GM06990 (cell line): ENCODE measurements at regions not wholly inside any gene's neighbourhood (a gene's known extent, or its start where the extent isn't known, plus 50 kb on each side); places are given as distances from the start of the nearest gene placed in this dataset.
"Not testable (repeated sequence)": the region's sequence is repeated elsewhere in the genome, so short reads cannot be mapped to it uniquely, and the experiment has no call there.

Source experiments
- DNase-seq: peaks from one replicate; pipeline ENCODE4 v3.0.0-alpha.2; 2011; ENCODE audit not compliant: insufficient read length; ENCODE audit errors: extremely low read depth
- H3K27me3 ChIP-seq: replicated peaks from 2 replicates; pipeline ENCODE4 v1.6.0; 2011; ENCODE audit warnings: low read length; ENCODE audit not compliant: control insufficient read depth, insufficient read depth
- H3K36me3 ChIP-seq: 2 replicates; pipeline ENCODE4 v1.5.1; 2011; ENCODE audit warnings: low read length; ENCODE audit not compliant: control insufficient read depth, insufficient read depth
- H3K4me3 ChIP-seq: replicated peaks from 2 replicates; pipeline ENCODE4 v1.5.1; 2011; ENCODE audit warnings: low read depth, mild to moderate bottlenecking, control low read depth, low read length
- TF ChIP-seq, protein P1 (sequence below): IDR thresholded peaks from 2 replicates; pipeline ENCODE4 v1.5.1; 2011; ENCODE audit warnings: low read length, control low read depth, mild to moderate bottlenecking, inconsistent platforms; ENCODE audit not compliant: insufficient read depth, poor library complexity, severe bottlenecking

DNA sequence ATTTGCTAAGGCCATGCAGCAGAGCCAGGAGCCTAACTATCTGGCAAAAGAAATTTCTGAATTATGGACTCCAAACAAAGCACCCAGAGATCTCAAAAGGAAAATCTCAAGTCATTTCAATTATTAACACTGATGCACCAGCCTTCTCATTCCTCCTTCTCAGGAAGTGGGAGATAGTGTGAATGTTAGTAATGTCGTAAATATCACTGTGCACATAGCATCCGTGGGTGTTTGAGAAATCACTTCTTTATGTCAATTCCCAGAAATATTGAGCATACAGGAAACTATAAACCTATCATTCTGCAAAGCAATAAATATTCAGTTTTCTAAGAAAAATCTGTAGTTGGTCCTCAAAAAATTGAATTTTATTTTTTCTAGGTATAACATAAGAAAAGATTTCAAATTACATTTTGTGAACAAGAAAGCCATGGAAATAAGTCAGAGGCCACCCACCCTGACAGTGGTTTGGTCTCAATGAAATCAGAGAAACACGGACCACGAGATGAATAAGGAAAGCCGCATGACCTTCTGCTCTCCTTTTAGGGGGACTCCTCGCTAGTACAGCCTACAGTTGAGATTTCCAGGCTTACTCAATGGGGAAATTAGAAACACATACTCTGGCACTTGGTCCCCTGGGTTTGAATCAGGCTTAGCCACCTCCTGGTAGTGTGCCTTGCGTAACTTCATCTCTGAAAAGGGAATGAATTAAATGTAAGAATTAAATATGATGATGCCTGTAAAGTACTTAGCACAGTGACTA lies 120.6 kb downstream of the DIRAS2 start:
- Histone ChIP-seq H3K27me3 (no peaks in the 10 kb centered on the region; the same call in none of the 2 replicates), H3K36me3 (no peaks in the 10 kb centered on the region), H3K4me3 (no peak overlapping the region)
- DNase-seq = no peak
- TF ChIP-seq, protein P1, sequence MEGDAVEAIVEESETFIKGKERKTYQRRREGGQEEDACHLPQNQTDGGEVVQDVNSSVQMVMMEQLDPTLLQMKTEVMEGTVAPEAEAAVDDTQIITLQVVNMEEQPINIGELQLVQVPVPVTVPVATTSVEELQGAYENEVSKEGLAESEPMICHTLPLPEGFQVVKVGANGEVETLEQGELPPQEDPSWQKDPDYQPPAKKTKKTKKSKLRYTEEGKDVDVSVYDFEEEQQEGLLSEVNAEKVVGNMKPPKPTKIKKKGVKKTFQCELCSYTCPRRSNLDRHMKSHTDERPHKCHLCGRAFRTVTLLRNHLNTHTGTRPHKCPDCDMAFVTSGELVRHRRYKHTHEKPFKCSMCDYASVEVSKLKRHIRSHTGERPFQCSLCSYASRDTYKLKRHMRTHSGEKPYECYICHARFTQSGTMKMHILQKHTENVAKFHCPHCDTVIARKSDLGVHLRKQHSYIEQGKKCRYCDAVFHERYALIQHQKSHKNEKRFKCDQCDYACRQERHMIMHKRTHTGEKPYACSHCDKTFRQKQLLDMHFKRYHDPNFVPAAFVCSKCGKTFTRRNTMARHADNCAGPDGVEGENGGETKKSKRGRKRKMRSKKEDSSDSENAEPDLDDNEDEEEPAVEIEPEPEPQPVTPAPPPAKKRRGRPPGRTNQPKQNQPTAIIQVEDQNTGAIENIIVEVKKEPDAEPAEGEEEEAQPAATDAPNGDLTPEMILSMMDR = no peak

DNA sequence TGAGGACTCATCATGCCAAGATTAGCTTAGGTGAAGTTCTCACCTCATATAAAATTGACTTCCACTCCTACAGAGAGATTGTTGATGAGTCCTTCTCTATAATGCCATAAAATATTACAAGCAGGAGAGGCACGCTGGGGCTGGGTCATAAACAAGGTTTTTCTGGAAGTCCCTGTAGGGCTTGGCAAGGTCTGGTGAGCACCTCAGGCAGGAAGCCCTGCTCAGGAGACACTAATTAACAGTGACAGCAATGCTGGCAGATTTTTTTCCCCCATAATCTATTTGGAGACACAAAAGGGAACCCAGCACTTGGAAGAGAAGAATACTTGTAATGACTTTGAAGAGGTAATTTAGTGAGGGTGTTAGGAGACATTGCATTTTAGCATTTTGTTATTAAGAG lies 118.7 kb downstream of the DIRAS2 start:
- Histone ChIP-seq H3K4me3 (no peak overlapping the region), H3K27me3 (no peaks in the 10 kb centered on the region; the same call in none of the 2 replicates), H3K36me3 (no peaks in the 10 kb centered on the region)
- DNase-seq = no peak
- TF ChIP-seq, protein P1 = no peak

DNA sequence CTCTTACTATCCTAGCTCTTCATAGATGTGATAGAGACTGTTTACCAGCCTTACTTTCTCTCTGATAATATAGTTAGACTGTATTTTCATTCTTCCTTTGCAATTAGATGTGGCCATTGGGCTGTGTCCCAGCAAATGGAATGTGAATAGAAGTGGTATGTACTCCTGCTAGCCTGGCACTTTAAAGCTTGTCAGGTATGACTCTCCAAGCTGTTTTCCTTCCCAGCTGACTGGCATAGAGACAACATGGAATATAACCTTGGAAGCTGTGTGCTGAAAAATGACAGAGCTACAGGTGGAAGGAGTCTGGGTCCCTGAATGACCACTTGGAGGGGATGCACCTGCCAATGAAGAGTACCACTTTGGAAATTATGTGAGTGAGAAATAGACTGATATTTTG lies 116.2 kb downstream of the DIRAS2 start:
- no peaks in the 10 kb centered on the region for H3K36me3 ChIP-seq
- DNase-seq = no peak
- TF ChIP-seq, protein P1 = no peak
- no peaks in the 10 kb centered on the region; the same call in none of the 2 replicates for H3K27me3 ChIP-seq
- no peak overlapping the region for H3K4me3 ChIP-seq

DNA sequence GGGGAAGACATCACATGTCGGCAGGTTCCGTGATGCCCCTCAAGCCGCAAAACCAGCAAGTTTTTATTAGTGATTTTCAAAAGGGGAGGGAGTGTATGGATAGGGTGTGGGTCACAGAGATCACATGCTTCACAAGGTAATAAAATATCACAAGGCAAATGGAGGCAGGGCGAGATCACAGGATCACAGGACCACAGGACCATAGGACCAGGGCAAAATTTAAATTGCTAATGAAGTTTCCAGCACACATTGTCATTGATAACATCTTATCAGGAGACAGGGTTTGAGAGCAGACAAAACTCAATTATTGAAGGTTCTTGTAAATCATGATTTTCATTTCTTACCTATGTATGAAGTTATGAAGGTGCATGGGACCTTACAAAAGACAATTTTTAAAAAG lies 106.5 kb downstream of the DIRAS2 start:
- not testable (repeated sequence) for H3K4me3 ChIP-seq, H3K36me3 ChIP-seq, H3K27me3 ChIP-seq, DNase-seq

DNA sequence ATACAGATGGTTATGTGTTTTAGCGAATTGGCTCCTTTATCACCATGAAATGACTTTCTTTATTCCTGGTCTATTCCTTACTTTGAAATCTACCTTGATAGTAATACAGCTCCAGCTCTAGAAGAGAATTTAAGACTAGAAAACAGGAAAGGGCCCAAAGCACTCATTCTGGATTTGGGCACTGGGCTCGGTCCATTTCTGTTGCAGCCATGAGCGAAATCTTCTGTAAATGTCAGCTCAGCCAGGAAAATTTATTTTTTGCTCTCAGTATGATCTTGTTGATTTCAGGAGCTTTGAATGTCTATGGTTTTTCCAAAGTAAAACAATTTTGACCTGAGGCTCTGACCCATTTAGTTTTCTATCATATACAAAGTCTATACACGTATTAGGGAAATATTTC lies 104.1 kb downstream of the DIRAS2 start:
- no peak for DNase-seq
- TF ChIP-seq, protein P1 = no peak
- H3K4me3 ChIP-seq = no peak overlapping the region
- no peaks in the 10 kb centered on the region for H3K27me3 ChIP-seq
- H3K36me3 ChIP-seq = no peaks in the 10 kb centered on the region

DNA sequence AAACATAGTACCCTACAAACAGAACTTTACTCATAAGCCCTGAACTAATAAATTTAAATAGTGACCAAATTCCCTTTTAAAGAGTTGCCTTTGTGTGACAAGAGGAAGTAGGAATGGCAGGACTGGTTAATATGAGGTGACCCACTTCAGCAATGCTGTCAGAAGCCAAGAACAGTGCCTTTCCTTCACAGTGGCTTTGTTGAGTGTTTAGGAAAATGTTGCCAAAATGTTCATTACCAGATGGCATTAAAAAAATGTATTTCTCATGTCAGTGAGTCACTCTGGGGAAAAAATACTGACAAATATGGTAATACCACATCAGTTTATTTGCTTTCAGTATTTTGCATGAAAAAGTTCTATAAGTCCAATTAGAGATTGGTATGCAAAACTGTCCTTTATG lies 103.3 kb downstream of the DIRAS2 start:
- TF ChIP-seq, protein P1 = no peak
- no peaks in the 10 kb centered on the region for H3K27me3 ChIP-seq
- no peak for DNase-seq
- no peaks in the 10 kb centered on the region for H3K36me3 ChIP-seq
- no peak overlapping the region for H3K4me3 ChIP-seq
